ENCODE measurements at regions not wholly inside any gene's neighbourhood (a gene's known extent, or its start where the extent isn't known, plus 50 kb on each side); places are given as distances from the start of the nearest gene placed in this dataset.
"Not testable (repeated sequence)": the region's sequence is repeated elsewhere in the genome, so short reads cannot be mapped to it uniquely, and the experiment has no call there.

DNA sequence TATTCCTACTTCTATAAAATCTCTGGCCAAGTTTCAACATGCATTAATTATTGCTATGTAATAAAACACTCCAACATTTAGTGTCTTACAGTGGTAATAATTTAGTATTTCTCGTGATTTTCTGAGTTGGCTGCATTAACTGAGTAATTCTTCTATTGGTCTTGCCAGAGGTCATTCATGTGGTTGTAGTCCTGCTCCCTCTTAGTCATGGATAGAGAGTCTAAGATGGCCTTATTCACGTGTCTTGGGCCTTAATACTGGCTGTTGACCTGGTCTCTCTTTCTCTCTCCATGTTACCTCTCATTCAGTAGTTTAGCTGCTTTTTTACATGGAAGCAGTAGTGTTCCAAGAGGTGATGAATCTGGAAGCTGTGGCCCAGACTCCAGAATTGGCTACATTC lies 140.1 kb upstream of the ZBTB20 start:
- H3K4me1 ChIP-seq: no peaks in the 10 kb centered on the region
- intact Hi-C loops (cut with DNase I): no loop called here
- no peaks in the 10 kb centered on the region for H3K9me3 ChIP-seq
- no peaks in the 10 kb centered on the region for H3K36me3 ChIP-seq (replicated peaks in 1 of 2; ENCODE audit: insufficient read depth in 1 of 2, low read depth in 2 of 2)
- TF ChIP-seq POLR2A (IDR thresholded peaks at IDR 0.05): no peak
- TF ChIP-seq, protein P1, sequence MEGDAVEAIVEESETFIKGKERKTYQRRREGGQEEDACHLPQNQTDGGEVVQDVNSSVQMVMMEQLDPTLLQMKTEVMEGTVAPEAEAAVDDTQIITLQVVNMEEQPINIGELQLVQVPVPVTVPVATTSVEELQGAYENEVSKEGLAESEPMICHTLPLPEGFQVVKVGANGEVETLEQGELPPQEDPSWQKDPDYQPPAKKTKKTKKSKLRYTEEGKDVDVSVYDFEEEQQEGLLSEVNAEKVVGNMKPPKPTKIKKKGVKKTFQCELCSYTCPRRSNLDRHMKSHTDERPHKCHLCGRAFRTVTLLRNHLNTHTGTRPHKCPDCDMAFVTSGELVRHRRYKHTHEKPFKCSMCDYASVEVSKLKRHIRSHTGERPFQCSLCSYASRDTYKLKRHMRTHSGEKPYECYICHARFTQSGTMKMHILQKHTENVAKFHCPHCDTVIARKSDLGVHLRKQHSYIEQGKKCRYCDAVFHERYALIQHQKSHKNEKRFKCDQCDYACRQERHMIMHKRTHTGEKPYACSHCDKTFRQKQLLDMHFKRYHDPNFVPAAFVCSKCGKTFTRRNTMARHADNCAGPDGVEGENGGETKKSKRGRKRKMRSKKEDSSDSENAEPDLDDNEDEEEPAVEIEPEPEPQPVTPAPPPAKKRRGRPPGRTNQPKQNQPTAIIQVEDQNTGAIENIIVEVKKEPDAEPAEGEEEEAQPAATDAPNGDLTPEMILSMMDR (IDR thresholded peaks at IDR 0.05): no peak
- H3K27me3 ChIP-seq: no peaks in the 10 kb centered on the region
- ATAC-seq: no peak
- DNase-seq: no peak
- H3K4me3 ChIP-seq: no peak overlapping the region
- H3K27ac ChIP-seq: no peak overlapping the region
- WGBS, 2 donors: 66 to 67% methylated on average over 2 of the region's 2 CpGs

GRCh38 chr3:115292131-115292530 lies 145.0 kb upstream of the ZBTB20 start:
- DNase-seq (no peak), ATAC-seq (no peak)
- intact Hi-C loops (cut with DNase I): no loop called here
- no peaks in the 10 kb centered on the region for H3K4me1 ChIP-seq
- H3K9me3 ChIP-seq: no peaks in the 10 kb centered on the region
- H3K4me3 ChIP-seq: no peak overlapping the region
- no peaks in the 10 kb centered on the region for H3K27me3 ChIP-seq
- no peaks in the 10 kb centered on the region for H3K36me3 ChIP-seq (replicated peaks in 1 of 2; ENCODE audit: insufficient read depth in 1 of 2, low read depth in 2 of 2)
- 72 to 85% methylated on average over 2 of the region's 2 CpGs for whole genome bisulfite sequencing, 2 donors
- no peak overlapping the region for H3K27ac ChIP-seq
- no peak for TF ChIP-seq POLR2A (IDR thresholded peaks at IDR 0.05)
- TF ChIP-seq, protein P1 (IDR thresholded peaks at IDR 0.05): no peak

GRCh38 chr3:115292677-115293165 lies 145.6 kb upstream of the ZBTB20 start:
- intact Hi-C loops (cut with DNase I): no loop called here
- Histone ChIP-seq H3K27me3 (no peaks in the 10 kb centered on the region), H3K4me3 (no peak overlapping the region), H3K4me1 (no peaks in the 10 kb centered on the region), H3K9me3 (no peaks in the 10 kb centered on the region), H3K36me3 (replicated peaks in 1 of 2; ENCODE audit: insufficient read depth in 1 of 2, low read depth in 2 of 2) (no peaks in the 10 kb centered on the region), H3K27ac (no peak overlapping the region)
- ATAC-seq (no peak), DNase-seq (no peak)
- TF ChIP-seq, protein P1 (IDR thresholded peaks at IDR 0.05): no peak
- no peak for TF ChIP-seq POLR2A (IDR thresholded peaks at IDR 0.05)
- 60 to 77% methylated on average over 2 of the region's 2 CpGs for WGBS, 2 donors

- H3K4me1 ChIP-seq: no peaks in the 10 kb centered on the region
- H3K36me3 ChIP-seq (replicated peaks in 1 of 2; ENCODE audit: insufficient read depth in 1 of 2, low read depth in 2 of 2): no peaks in the 10 kb centered on the region
- 70 to 83% methylated on average over 1 of the region's 1 CpG for WGBS, 2 donors
- no peak for ATAC-seq
- no peaks in the 10 kb centered on the region for H3K9me3 ChIP-seq
- H3K4me3 ChIP-seq: no peak overlapping the region
- DNase-seq: no peak
- no peak overlapping the region for H3K27ac ChIP-seq
- intact Hi-C loops (cut with DNase I): no loop called here
- H3K27me3 ChIP-seq: no peaks in the 10 kb centered on the region
- TF ChIP-seq, protein P1 (IDR thresholded peaks at IDR 0.05): no peak
- TF ChIP-seq POLR2A (IDR thresholded peaks at IDR 0.05): no peak
Observed at GRCh38 chr3:115293321-115293720, 146.2 kb upstream of the ZBTB20 start.

DNA sequence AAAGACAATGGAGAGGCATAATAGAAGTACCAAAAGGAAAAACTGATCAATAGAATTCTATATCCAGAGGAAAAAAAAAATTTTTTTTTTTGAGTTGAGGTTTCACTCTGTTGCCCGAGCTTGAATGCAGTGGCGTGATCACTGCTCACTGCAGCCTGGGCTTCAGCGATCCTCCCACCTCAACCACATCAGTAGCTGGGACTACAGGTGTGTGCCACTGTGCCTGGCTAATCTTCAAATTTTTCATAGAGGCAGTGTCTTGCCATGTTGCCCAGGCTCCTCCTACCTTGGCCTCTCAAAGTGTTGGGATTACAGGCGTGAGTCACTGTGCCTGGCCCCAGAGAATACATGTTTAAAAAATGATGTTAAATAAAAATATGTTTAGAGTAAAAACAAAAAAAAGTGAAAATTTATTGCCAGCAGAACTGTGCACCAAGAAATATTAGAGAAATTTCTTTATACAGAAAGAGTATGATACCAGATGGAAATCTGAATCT lies 154.3 kb upstream of the ZBTB20 start:
- DNase-seq (no peak), ATAC-seq (no peak)
- Histone ChIP-seq H3K4me1 (no peaks in the 10 kb centered on the region), H3K27ac (no peak overlapping the region), H3K36me3 (replicated peaks in 1 of 2; ENCODE audit: insufficient read depth in 1 of 2, low read depth in 2 of 2) (no peaks in the 10 kb centered on the region), H3K9me3 (no peaks in the 10 kb centered on the region), H3K27me3 (no peaks in the 10 kb centered on the region), H3K4me3 (no peak overlapping the region)
- TF ChIP-seq, protein P1 (IDR thresholded peaks at IDR 0.05): no peak
- TF ChIP-seq POLR2A (IDR thresholded peaks at IDR 0.05): no peak
- 67 to 71% methylated on average over 4 of the region's 4 CpGs for WGBS, 2 donors
- intact Hi-C loops (cut with DNase I): no loop called here

DNA sequence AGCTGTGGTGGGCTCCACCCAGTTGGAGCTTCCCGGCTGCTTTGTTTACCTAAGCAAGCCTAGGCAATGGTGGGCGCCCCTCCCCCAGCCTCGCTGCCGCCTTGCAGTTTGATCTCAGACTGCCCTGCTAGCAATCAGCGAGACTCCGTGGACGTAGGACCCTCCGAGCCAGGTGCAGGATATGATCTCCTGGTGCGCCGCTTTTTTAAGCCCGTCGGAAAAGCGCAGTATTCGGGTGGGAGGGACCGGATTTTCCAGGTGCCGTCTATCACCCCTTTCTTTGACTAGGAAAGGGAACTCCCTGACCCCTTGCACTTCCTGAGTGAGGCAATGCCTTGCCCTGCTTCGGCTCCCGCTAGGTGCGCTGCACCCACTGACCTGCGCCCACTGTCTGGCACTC lies 170.9 kb upstream of the ZBTB20 start:
- ATAC-seq; intact Hi-C loops (cut with DNase I); H3K27ac ChIP-seq; H3K4me3 ChIP-seq; H3K4me1 ChIP-seq; H3K27me3 ChIP-seq; H3K36me3 ChIP-seq (replicated peaks in 1 of 2; ENCODE audit: insufficient read depth in 1 of 2, low read depth in 2 of 2); H3K9me3 ChIP-seq; DNase-seq: not testable (repeated sequence)
- WGBS, 2 donors: 78 to 81% methylated on average over 14 to 20 of the region's 20 CpGs
